Pulmonary artery endothelial cell (primary cell): ENCODE measurements at regions not wholly inside any gene's neighbourhood (a gene's known extent, or its start where the extent isn't known, plus 50 kb on each side); places are given as distances from the start of the nearest gene placed in this dataset.
"Not testable (repeated sequence)": the region's sequence is repeated elsewhere in the genome, so short reads cannot be mapped to it uniquely, and the experiment has no call there.

Experiments used
- DNase-seq: peaks from one replicate; pipeline ENCODE4 v3.0.0-alpha.2; 2011; ENCODE audit warnings: low read depth, low spot score

DNA sequence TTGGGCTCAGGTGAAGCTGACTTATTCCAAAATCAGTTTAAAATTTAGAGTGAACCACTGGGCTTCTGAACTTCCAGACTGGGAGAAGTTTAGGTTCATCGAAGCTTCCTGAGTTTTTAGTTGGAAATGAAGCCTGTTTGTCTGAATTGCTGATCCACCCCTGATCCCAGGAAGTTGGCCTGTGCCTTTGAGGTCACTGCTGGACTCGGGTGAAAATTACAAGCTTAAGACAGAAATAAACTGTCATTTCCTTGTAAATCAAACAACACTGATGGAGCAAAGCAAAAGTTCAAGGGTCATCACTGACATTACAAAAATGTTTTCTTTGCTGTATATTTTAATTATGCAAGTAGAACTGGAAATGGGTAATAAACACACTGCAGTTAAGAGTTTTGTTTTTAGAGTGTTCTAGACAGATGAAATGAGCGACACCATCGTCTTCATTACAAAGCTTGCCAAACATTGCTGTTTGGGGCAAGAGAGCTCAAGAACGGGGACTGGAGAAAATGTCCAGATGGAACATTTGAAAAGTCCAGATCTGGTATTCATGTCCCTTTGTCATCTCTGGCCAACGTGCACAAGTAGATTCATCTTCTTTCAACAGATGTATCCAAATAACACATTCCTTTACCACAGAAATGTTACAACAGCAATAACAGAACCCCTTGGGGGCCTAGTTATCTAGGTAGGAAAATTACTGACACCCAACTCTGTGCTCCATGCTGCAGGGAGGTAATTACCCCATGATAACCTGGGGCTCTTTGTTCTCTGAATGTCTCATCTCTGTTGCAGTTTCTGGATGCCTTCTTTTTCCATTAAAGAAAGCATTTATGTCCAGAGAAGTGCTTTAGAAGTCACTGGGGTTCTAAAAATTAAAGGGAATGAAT is 142.4 kb upstream of the ERCC6L2 start:
- DNase-seq = no peak

DNA sequence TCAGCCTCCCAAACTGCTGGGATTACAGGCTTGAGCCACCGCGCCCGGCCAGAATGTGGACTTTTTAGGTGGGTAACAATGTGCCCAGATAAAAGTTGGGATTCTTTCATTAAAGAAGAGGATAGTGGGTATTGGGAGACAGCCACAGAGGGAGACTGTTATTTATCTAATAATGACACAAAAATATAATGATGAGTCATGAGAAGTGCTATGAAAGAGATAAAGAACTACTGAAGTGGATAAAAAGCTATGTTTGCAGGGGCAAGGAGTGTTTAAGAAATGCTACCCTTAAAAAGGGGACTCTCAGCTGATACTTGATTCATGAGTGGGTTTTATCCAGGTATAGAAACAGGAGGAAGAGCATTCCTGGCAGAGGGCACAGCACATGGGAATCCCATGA is 143.6 kb upstream of the ERCC6L2 start:
- DNase-seq = no peak

DNA sequence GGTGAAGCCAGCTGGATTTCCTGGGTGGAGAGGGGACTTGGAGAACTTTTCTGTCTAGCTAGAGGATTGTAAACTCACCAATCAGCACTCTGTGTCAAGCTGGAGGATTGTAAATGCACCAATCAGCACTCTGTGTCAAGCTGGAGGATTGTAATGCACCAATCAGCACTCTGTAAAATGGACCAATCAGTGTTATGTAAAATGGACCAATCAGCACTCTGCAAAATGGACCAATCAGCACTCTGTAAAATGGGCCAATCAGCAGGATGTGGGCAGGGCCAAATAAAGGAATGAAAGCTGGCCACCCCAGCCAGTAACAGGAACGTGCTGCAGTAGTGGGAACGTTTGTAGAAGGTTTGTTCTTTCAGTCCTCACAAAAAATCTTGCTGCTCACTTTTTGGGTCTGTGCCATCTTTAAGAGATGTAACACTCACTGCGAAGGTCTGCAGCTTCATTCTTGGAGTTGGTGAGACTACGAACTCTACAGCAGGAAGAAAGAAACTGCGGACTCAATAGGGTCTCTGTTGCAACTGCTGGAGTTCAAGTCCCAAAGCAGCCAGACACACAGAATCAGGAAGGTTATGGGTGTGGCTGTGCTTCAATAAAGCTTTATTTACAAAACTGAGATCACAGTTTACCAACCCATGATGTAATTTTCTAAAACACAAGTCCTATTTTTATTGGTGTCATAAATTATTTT is 145.7 kb upstream of the ERCC6L2 start:
- DNase-seq = no peak

DNA sequence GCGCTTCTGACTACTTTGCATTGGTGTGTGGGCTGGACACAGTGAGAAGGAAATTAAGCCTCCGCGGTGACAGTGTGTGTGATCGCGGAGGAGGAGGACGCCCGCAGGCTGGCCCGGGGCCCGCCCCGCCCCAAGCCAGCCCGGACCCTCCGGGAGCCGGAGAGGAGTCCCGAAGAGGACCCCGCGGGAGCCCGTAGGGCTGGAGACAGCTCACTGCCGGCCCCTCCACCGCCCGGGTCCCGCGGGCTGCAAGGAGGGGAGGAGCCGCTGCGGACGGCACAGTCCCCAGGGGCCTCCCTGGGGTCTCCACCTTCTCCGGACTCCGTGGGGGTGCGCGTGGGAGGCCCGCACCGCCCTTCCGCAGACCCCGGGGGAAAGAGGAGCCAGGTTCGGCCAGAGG is 146.4 kb upstream of the ERCC6L2 start:
- no peak for DNase-seq

DNA sequence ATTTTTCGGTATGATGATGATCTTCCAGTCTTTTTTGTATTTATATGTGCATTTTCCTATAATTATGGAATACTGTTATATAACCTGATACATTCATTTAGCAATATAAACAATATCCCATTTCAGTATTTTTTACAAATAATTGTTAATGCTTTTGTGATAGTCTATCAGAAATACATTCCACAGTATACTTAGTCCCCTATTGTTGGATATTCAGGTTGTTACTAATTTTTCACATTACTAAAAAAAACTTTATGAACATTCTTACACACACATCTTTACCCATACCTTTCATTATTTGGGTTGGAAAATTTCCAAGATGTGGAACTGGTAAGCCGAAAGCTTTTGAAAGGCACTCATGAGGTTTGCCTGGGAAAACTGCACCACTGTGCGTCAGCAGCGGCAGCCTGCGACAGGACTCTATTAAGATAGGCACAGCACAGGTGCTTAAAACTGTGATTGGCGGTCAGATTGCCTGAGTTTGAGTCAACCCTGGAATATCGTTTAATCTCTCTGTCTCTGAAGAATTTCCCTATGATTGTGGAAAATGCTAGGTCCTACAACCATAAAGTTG is 147.5 kb upstream of the ERCC6L2 start:
- DNase-seq = no peak

DNA sequence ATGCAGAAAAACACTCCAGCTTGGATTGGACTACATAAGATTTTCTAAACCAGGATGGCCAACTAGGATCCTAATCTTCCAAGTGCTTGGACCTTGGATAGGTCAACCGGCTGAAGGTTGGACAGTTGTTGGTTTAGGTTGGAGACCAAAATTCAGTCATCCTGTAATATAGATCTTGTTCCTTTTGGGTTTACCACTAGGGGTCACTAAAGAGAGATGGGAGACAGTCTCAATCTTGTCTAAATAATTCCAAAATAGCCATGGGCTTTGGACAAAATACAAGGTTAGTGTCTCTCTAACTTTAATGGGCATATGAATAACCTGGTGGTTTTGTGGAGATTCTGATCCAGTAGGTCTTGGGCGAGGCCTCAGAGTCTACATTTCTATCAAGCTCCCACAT is 148.7 kb upstream of the ERCC6L2 start:
- DNase-seq = peak; percentile 10

DNA sequence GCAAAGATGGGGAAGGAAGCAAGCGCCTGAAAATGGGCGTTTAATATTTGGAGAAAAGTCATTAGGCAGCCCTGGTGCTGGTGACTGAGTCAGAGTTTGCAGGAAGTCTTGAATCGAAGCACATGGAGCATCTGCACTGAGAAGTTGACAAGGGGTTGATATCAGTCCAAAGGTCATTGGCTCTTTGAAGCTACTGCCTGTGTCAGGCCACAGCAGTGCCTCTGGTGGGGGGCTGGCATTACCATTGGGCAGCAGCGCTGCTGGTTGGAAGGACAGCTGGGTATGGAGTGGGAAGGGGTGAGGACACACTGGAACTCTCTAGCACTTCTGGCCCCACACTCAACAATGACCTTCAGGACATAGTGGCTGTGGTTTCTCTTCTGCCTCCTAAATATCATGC is 150.4 kb upstream of the ERCC6L2 start:
- no peak for DNase-seq

DNA sequence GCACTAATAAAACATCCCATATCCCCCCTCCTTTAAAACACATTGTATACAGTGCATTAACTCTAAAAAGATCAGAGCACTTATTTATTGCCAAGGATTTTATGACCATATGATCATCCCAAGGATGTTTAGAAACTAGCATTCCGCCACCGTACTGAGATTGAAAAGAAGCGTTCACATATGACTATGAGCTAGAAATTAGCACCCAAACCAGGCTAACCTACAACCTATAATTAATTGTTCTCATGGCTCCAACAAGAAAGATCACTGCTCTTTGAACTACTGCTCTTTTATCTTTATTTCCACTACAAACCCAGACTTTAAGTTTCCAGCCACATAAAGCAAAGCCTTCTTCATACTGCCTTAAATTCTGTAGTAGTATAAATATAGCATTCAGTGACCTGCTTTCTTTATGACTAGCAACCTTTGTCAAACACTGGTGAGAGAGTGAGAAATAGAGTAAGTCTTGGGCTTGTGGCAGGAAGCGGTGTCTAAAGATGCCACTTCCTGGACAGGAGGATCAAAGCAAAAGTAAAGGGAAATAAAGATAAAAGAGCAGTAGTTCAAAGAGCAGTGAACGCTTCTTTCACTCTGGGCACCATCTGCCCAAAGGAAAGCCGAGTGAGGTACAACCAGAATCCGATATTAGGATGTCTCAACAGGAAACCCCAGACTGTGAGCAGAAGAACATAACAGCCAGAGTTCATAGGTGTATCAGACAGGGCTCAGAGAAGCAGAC is 151.1 kb upstream of the ERCC6L2 start:
- DNase-seq = no peak

DNA sequence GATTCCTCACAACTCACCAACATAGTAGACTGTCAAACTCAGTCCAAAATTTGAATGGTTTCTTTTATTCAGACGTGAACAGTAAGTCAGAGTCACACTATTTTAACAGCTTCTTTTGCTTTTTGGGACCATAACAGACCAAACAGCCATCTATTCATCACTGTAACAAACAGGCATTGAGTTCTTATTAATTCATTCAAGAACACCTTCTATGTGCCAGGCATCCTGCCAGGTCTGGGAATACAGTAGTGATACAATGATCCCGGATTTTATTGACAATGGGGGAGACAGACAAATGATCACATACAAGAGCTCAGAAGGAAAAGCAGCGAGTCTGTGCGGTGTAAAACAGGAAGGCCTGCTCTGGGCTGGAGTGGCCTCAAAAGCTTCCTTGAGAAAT is 153.3 kb upstream of the ERCC6L2 start:
- no peak for DNase-seq

DNA sequence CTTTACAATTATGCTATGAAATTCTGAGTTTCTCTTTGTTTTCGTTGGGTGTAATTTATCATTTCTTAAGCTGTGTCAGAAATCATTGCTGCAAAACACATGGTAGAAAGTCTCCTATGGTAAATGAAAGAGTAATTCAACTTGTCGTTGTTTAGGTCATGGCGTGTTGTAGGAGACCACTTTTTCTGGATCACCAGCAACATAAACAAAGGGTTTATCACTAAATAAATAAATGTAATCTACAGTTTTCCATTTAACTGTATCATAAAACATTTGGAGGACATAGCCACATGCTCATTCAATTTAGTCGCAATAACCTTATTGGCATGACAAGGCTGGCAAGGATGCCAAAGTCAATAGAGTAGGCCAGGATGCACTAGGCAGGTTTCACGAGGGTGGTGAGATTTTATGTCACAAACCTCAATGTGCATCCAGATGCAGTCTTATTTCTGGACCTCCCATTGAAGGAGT is 154.4 kb upstream of the ERCC6L2 start:
- DNase-seq = no peak

DNA sequence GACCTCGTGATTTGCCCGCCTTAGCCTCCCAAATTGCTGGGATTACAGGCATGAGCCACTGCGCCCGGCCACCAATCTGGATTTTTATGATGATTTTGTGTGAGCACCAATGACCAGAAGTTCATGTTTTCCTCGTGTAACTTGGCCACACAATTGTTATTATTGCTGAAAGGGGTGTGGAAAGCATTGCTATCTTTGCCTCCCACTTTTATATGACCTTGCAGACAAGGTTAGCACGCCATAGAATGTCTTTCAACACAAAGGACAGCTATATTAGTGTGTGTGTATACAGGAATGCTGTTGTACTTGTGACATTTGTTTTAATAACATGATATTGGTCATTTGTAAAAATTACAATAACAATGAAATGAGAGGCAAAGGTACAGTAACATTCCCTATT is 155.0 kb upstream of the ERCC6L2 start:
- DNase-seq = no peak

DNA sequence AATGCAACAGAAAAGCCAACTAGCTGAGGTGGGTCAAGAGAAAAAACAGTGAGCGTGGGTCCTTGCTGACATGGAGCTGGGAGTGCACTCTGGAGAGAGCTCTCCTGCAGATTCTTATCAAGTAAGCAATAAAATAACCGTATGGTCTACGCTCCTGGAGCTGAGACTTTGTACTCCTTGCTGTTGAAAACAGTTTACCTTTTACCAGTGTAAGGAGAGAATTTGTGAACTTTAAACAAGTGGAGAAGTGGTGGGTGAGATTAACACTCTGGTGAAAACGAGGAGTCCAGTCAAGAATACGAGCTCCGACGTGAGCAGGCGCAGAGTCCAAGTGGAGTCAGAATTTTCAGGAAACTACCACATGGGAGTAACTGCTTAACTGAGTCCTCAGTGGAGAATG is 156.1 kb upstream of the ERCC6L2 start:
- no peak for DNase-seq

DNA sequence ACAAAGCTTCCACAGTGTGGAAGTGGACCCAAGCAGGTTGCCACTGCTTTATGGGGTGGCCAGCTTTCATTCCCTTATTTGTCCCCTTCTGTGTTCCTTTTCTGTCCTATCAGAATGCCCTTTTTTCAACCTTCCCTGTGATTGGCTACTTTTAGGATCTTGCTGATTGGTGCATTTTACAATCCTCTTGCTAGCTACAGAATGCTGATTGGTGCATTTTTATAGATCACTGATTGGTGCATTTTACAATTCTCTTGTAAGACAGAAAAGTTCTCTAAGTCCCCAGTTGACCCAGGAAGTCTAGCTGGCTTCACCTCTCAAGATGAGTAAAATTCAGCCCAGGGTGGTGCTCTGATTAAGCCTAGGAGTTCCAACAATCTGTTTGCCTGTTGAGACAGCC is 157.2 kb upstream of the ERCC6L2 start:
- no peak for DNase-seq

DNA sequence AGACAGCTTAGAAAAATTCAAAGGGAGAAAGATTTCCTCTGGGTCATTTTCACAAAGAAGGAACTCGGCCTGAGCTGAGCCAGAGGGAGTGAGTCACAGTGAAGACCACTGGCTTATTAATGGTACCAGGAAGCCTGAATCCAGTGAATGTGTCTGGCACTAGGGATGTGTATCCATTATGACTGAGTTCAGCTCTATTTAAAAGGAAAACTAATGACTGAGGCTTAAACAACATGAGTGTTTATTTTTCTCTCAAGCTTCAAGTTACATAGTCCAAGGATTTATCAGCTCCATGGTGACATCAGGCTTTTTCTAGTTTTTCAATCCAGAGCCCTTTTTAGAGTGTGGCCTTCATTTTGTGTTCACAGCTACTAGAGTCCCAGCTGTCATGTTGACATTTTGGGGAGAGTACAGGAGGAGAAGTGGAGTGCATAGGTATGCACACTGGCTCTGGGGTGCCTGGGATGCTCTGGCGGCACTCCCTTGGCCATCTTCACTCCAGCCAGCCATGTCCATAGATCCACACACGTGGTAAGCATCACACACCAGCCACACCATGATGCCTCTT is 159.5 kb upstream of the ERCC6L2 start:
- DNase-seq = no peak

DNA sequence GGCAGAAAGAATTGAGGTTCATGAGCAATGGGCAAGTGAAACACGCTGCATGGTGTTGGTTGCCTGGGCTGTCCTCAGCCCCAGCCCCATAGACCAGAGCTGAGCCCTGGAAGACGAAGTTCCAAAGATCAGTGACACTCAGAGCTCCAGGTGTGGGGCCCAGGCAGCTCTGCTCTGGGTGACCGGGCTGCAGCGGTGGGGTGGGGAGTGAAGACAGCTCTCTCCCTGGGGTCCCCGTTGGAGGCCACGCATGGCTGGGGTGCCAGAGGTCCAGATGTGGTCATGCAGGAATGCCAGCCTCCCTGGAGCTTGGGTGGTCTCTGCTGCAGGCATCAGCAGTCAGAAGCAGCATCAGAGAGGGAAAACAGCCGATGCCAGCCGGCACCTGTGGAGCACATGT is 165.0 kb upstream of the ERCC6L2 start:
- DNase-seq = no peak

DNA sequence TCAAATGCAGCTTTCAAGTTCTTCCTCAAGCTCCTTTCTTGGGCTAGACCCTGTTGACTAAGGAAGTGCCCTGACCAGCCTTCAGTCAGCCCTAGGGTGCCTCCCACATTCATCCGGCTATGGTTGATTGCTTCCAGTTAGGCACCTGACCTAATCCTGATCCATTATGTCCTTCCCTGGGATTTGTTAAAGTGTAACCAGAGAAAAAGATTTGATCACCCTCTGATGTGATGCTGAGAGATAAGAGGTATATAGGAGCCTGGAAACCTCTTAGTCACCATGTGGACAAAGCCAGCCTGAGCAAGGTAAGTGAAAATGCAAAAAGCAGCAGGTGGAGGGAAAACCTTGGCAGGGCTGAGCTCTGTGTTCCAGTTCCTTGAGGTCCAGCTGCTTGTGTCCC is 178.8 kb upstream of the ERCC6L2 start:
- DNase-seq = no peak

DNA sequence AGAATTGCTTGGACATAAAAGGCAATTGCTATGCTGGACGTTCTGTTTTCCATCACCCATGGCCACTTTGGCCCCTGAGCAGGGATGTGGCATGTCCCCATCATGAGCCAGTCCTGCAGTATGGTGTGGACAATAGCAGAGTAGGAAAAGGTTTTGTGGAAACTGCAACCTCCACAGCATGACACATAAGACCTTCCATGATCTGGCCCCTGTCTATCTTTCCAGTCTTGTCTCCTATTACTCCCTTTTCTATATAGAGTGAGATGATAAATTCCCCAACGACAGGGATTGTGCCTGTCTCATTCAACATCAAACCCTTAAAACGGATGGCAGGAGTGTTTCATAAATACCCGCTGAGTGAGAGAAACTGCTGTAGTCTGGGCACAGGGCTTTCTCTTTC is 174.7 kb upstream of the PTCH1 start:
- no peak for DNase-seq

DNA sequence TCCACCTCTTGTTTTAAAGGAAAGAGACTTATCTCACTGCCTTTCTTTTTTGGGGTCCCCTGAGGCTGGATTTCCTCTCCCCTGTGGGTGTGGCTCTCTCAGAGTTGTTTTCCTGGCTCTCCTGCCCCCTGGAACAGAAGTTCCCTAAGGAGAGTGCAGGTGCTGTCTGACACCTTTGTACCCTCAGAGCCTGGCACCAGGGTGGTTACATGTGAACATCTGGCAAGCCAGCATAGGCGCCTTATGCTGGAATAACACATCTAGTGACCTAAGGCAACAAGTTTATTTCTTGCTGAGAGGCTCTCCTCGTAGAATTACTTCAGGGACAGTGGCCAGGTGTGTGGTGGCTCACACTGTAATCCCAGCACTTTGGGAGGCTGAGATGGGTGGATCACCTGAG is 172.9 kb upstream of the PTCH1 start:
- no peak for DNase-seq

DNA sequence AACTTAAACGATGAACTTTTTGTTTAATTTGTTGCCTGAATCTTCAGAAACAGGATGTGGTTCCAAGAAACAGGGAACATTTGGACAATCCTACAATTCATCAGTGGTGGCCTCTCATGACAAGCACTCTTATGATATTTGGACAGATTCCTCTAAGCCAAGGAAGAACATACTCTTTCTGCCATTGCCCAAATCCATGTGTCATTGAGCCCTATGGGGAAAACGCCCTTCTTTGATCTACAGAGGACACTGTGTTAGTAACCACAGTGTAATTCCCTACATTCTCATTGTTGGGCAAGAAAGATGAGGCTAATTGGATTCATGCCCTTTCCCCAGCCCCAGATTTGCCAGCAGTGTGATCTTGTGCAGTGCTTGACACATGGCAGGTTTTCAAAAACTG is 167.7 kb upstream of the PTCH1 start:
- DNase-seq = no peak

DNA sequence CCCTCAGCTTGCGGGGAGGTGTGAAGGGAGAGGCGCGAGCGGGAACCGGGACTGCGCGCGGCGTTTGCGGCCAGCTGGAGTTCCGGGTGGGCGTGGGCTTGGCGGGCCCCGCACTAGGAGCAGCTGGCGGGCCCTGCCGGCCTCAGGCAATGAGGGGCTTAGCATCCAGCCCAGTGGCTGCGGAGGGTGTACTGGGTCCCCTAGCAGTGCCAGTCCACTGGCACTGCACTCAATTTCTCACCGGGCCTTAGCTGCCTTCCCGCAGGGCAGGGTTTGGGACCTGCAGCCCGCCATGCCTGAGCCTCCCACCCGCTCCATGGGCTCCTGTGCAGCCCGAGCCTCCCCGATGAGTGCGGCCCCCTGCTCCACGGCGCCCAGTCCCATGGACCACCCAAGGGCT is 163.5 kb upstream of the PTCH1 start:
- DNase-seq = not testable (repeated sequence)

DNA sequence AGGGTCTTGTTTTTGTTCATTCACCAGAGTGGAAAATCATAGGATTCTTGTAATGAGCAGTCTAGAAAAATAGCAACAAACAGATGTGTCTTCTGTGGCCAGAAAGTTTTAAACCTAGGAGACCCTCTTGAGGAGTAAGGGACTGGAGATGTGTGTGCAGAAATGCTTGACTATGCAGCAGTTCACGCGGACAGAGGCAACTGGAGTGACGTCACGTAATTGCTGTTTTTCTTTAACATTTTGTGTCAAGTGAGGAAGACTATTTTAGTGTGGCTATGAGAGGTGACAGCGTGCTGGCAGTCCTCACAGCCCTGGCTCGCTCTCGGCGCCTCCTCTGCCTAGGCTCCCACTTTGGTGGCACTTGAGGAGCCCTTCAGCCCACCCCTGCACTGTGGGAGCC is 163.1 kb upstream of the PTCH1 start:
- DNase-seq = no peak

DNA sequence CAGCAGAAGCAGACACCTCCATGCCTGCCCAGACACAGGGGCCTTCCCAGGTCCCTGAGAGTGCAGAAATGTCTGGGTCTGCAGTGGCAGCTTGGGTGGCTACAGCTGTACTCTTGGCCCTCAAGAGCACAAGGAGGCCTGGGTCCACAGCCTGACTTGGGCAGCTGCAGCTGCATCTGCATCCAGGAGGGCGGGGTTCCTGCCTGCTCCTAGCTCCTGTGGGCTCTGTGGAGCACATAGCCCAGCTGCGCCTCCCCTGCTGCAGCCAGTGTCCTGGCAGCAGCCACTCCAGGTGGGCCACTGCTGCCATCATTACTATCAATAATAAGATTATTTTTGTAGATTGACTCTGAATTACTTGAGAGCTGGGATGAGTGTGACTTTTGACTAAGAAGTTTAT is 162.0 kb upstream of the PTCH1 start:
- DNase-seq = no peak
